SK-N-SH (cell line): ENCODE measurements at regions not wholly inside any gene's neighbourhood (a gene's known extent, or its start where the extent isn't known, plus 50 kb on each side); places are given as distances from the start of the nearest gene placed in this dataset.

ENCODE experiments used
- EZH2phosphoT487 ChIP-seq: fragments of 200-600 bp; sonication (generic); IDR thresholded peaks from 2 replicates; pipeline ENCODE4 v1.6.1; 2017; ENCODE audit warnings: low read depth, mixed run types, mild to moderate bottlenecking, antibody characterized with exemption, moderate library complexity, borderline replicate concordance
- FOXJ3 ChIP-seq: sonication (generic); formaldehyde crosslinking; IDR thresholded peaks from 2 replicates; pipeline ENCODE4 v1.5.1; 2020; ENCODE audit warnings: mild to moderate bottlenecking, missing genetic modification reagents
- MAX ChIP-seq: IDR thresholded peaks from 2 replicates; pipeline ENCODE4 v1.4.0; 2012; ENCODE audit warnings: low read depth
- RAD21 ChIP-seq: IDR thresholded peaks from 2 replicates; pipeline ENCODE4 v1.6.1; 2012; ENCODE audit warnings: mild to moderate bottlenecking, low read length

DNA sequence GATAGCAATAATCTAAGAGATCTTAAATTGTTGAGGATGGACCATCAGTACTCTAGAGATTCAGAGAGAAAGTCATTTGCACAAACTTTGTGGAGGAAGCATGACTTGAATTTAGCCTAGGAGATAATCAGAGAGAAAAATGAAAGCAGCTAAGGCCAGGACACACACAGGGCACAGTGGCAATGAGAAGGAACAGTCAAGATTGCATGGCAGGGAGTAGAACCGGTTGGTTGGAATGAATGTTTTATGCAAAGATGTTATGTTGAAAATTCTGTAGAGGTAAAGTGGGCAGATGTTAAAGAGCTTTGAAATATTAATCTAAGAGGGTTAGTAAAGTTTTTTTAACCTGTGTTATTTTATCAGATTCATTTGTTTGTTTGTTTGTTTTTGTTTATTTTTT is 521.8 kb downstream of the GATA3 start:
- no peak for TF ChIP-seq MAX
- no peak for TF ChIP-seq RAD21
- TF ChIP-seq FOXJ3 (CRISPR knock-in tag): no peak
- TF ChIP-seq EZH2phosphoT487: no peak
